WERI-Rb-1 (cell line): ENCODE measurements at regions not wholly inside any gene's neighbourhood (a gene's known extent, or its start where the extent isn't known, plus 50 kb on each side); places are given as distances from the start of the nearest gene placed in this dataset.
A peak's percentile ranks its signal among the peaks of the same experiment; 100 is the strongest.

ENCODE experiments used
- DNase-seq: peaks from one replicate; pipeline ENCODE4 v3.0.0-alpha.2; 2020
- H3K27ac ChIP-seq: fragments of 250-450 bp; sonication (Bioruptor Pico); 2 replicates; pipeline ENCODE4 v1.5.1; 2020; ENCODE audit warnings: mild to moderate bottlenecking, moderate library complexity
- H3K27me3 ChIP-seq: fragments of 250-450 bp; sonication (Bioruptor Pico); 2 replicates; pipeline ENCODE4 v1.5.1; 2021; ENCODE audit warnings: mild to moderate bottlenecking, low read depth, moderate library complexity; ENCODE audit not compliant: insufficient read depth, severe bottlenecking
- H3K36me3 ChIP-seq: fragments of 250-450 bp; sonication (Bioruptor Pico); 2 replicates; pipeline ENCODE4 v1.5.1; 2020; ENCODE audit warnings: mild to moderate bottlenecking, moderate library complexity
- H3K4me3 ChIP-seq: 2 replicates; pipeline ENCODE4 v1.5.1; 2011; ENCODE audit warnings: low read depth, mild to moderate bottlenecking, control low read depth, low read length
- H3K9me3 ChIP-seq: fragments of 250-450 bp; sonication (Bioruptor Pico); 2 replicates; pipeline ENCODE4 v1.5.1; 2021; ENCODE audit warnings: mild to moderate bottlenecking, moderate library complexity; ENCODE audit not compliant: severe bottlenecking
- CTCF ChIP-seq: IDR thresholded peaks from 2 replicates; pipeline ENCODE4 v1.5.1; 2011; ENCODE audit warnings: low read depth, mild to moderate bottlenecking, control low read depth, inconsistent platforms, low read length

DNA sequence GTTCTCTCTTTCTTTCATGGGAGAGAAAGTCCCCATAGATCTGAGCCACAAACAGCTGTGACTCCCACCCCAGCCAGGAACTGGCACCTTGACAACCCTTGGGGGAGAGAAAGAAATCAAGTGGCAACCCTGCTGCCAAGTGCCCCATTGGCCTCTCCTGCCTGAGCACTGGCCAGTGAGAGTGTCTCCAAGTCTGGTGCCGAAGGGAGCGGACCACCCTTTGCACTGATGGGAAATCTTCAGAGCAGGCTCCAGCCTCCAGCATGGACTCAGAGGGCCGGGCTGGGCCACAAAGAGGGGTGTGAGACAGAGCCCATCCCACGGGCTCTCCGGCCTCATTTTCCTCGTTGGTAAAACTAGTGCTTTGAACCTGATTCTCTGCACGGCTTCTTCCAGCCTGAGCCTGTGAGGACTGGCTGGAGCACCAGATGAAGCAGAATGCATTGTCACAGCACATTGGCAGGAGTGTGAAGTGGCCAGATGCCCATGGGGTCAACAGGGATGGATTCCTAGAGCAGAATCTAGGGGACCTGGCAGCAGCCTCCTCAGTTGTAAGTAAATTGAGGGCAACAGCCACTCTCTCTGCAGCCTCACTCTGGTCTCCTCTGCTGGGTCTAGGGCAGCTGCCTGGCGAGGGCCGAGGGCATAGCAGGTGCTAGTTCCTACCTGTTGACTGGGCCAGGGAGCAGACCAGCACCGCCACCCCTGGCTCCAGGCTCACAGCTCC, 81.4 kb downstream of the TRIM29 start:
- Histone ChIP-seq H3K27ac (no peak overlapping the region), H3K36me3 (no peaks in the 10 kb centered on the region), H3K27me3 (no peaks in the 10 kb centered on the region), H3K4me3 (no peak overlapping the region), H3K9me3 (no peaks in the 10 kb centered on the region)
- DNase-seq, result no peak
- no peak for TF ChIP-seq CTCF

GRCh38 chr11:120055646-120056045, 82.3 kb downstream of the TRIM29 start:
- no peak for TF ChIP-seq CTCF
- Histone ChIP-seq H3K27me3 (no peaks in the 10 kb centered on the region), H3K4me3 (no peak overlapping the region), H3K9me3 (no peaks in the 10 kb centered on the region), H3K36me3 (no peaks in the 10 kb centered on the region), H3K27ac (no peak overlapping the region)
- no peak for DNase-seq

DNA sequence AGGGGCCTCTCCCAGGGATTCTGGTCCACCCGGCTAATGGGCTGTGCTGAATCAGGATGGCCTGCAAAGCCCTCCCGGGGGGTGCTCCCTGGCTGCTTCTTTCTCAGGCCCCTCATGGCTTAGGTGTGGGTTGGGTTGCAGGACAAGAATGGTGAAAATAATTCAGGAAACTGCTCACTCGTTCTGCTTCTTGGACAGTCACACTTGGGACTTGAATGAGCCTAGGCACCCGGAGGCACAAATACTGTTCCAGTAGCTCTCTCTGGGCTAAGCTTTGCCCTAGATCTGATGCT, 83.2 kb downstream of the TRIM29 start:
- no peak for DNase-seq
- Histone ChIP-seq H3K4me3 (no peak overlapping the region), H3K27me3 (no peaks in the 10 kb centered on the region), H3K27ac (no peak overlapping the region), H3K9me3 (no peaks in the 10 kb centered on the region), H3K36me3 (no peaks in the 10 kb centered on the region)
- TF ChIP-seq CTCF, result no peak

DNA sequence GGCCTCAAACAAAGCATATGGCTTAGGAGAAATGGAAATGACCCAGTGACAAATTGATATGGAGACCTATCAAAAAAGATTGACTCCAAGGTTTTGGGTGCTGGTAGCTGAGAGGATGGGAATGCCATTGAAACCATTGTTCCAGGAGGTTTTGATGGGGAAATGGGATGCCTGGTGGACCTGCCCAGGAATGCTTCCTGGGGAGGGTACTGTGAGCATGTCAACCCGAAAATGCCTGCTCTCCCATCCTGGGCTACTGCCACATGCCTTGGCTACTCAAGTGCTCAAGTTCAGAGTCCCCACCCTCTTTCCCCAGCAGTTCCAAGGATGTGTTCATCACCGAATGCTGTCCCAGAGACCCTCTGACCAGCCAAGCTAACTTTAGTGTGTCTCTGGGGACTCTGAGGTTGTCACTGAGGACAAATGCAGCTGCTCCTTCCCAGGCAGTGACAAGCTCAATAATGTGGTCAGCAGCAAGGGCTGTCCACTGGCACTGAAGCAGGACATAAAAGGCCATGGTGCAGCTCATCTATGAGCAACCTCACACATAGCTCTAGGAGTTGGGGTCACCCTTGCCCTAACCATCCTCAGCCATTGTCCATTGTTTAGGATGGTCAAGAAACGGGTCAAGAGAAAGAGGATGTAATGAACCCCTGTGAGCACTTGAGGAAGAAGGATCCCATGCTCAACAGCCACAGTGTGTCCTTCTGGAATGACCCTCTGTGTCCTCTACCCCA, 83.7 kb downstream of the TRIM29 start:
- no peak for TF ChIP-seq CTCF
- H3K27me3 ChIP-seq, result no peaks in the 10 kb centered on the region

DNA sequence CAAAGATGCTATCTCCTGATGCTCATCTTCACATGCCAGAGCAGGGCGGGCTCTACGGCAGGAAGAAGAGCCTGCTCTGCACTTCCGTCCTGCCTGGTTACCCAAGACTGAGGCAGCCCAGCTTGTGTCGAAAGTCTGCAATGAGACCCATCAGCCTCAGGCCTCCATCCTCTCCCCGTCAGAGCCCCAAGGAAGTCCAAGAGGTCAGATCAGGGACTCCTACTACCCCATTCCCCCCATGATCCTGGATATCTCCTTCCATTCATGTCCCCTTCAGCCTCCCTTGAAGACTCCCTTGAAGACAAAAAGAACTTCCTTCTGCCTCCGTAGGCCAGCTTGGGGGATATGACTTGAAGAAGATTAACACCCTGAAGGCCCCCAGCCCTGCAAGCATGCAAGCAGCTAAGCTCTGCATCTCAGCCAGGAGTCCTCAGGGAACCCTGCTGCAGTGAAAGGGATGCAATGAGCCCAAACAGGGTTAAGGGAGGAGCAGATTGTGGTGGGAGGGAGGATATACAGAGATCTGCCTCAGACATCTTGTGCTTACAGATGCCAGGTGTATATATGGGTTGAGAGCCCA, 85.6 kb downstream of the TRIM29 start:
- Histone ChIP-seq H3K9me3 (peaks cover 8% of the 10 kb centered on the region), H3K4me3 (no peak overlapping the region), H3K27me3 (no peaks in the 10 kb centered on the region), H3K27ac (no peak overlapping the region), H3K36me3 (no peaks in the 10 kb centered on the region)
- DNase-seq, result peak; percentile 63
- TF ChIP-seq CTCF, result no peak

More for the DNA sequence above, 83.7 kb downstream of the TRIM29 start:
- H3K9me3 ChIP-seq, result no peaks in the 10 kb centered on the region
- no peak for DNase-seq
- no peak overlapping the region for H3K27ac ChIP-seq
- H3K4me3 ChIP-seq, result no peak overlapping the region
- no peaks in the 10 kb centered on the region for H3K36me3 ChIP-seq
